K562 (cell line): ENCODE measurements at regions not wholly inside any gene's neighbourhood (a gene's known extent, or its start where the extent isn't known, plus 50 kb on each side); places are given as distances from the start of the nearest gene placed in this dataset.

Experiments used
- ATAC-seq: fragments of 200-7000 bp; cut with Tn5 transposase; 3 replicates; pipeline ENCODE4 v1.9.1; 2020; ENCODE audit warnings: moderate library complexity
- BruUV-seq: library from RNA; stranded (reverse); fragments of 400-500 nt; replicated peaks from 2 replicates; lab custom pipeline; 2021; lab: Mats Ljungman, UMichigan
- CTCF ChIA-PET: fragments of 300-600 bp; formaldehyde crosslinking; extraction: SDS; loops from one replicate; lab custom pipeline; 2021; ENCODE audit warnings: low intra/inter-chr PET ratio; lab: Yijun Ruan, JAX
- POLR2A ChIA-PET: fragments of 300-600, 350-650 bp; sonication (Branson Sonifier 250); formaldehyde crosslinking; extraction: SDS; loops from one replicate; lab custom pipeline; 2021; ENCODE audit warnings: antibody characterized with exemption, inconsistent platforms; lab: Yijun Ruan, JAX
- DNase-seq, 4 experiments: peaks; one replicate each; pipeline versions ENCODE4 v3.0.0 to v3.0.0-alpha.2; 2011 to 2018; ENCODE audit warnings: low spot score in 3 of 4, mixed read lengths in 3 of 4; ENCODE audit errors: extremely low read depth in 1 of 4
- FAIRE-seq: peaks from 2 replicates; lab custom pipeline; 2011; peaks lifted over from hg19 to GRCh38; lab: Jason Lieb, UNC
- H2AFZ ChIP-seq: 2 replicates; pipeline ENCODE4 v1.6.0; 2011; ENCODE audit warnings: low read depth, low read length, control low read depth, inconsistent platforms
- H3K27ac ChIP-seq: fragments of 200-600 bp; 3 replicates; pipeline ENCODE4 v1.8.0; 2011; ENCODE audit warnings: low read depth, mild to moderate bottlenecking, control low read depth, inconsistent platforms, low read length, moderate library complexity, mixed read lengths; ENCODE audit errors: extremely low read depth
- H3K27me3 ChIP-seq, 2 experiments: fragments of 300-600 bp in 1 of 2; 2 replicates in 1 of 2; 3 replicates in 1 of 2; pipeline versions ENCODE4 v1.6.0 to v1.8.0; 2011; ENCODE audit warnings: inconsistent platforms in 2 of 2, low read length in 2 of 2, mild to moderate bottlenecking in 1 of 2, mixed read lengths in 1 of 2, moderate library complexity in 1 of 2; ENCODE audit not compliant: control insufficient read depth in 2 of 2, insufficient read depth in 2 of 2
- H3K36me3 ChIP-seq: fragments of 300-600 bp; 3 replicates; pipeline ENCODE4 v1.8.0; 2011; ENCODE audit warnings: mild to moderate bottlenecking, low read length, inconsistent platforms; ENCODE audit not compliant: control insufficient read depth, insufficient read depth
- H3K4me1 ChIP-seq, 2 experiments: fragments of 200-600 bp in 1 of 2; replicated peaks in 1 of 2; 2 replicates in 1 of 2; 3 replicates in 1 of 2; pipeline versions ENCODE4 v1.5.1 to v1.8.0; 2011; ENCODE audit warnings: inconsistent platforms in 2 of 2, low read length in 2 of 2, mild to moderate bottlenecking in 1 of 2, mixed read lengths in 1 of 2, moderate library complexity in 1 of 2; ENCODE audit not compliant: control insufficient read depth in 2 of 2, insufficient read depth in 2 of 2
- H3K4me2 ChIP-seq: 2 replicates; pipeline ENCODE4 v1.6.1; 2011; ENCODE audit warnings: low read length, control low read depth, inconsistent platforms, mixed read lengths; ENCODE audit not compliant: insufficient read depth
- H3K4me3 ChIP-seq: fragments of 200-600 bp; sonication (generic), shearing (Covaris generic); 2 replicates; pipeline ENCODE4 v1.5.1; 2016; ENCODE audit warnings: control low read depth, inconsistent platforms
- H3K79me2 ChIP-seq: fragments of 200-600 bp; 3 replicates; pipeline ENCODE4 v1.8.0; 2011; ENCODE audit warnings: low read length, inconsistent platforms; ENCODE audit not compliant: control insufficient read depth, insufficient read depth
- H3K9ac ChIP-seq, 2 experiments: 2 replicates each; pipeline versions ENCODE4 v1.6.0 to v1.6.1; 2011; ENCODE audit warnings: low read depth in 2 of 2, low read length in 2 of 2, control low read depth in 1 of 2, inconsistent platforms in 1 of 2, mild to moderate bottlenecking in 1 of 2, mixed read lengths in 1 of 2; ENCODE audit not compliant: insufficient read depth in 1 of 2
- H3K9me1 ChIP-seq: one replicate; pipeline ENCODE4 v1.6.0; 2011; ENCODE audit warnings: inconsistent platforms, mild to moderate bottlenecking, low read length, moderate library complexity; ENCODE audit not compliant: control insufficient read depth, insufficient read depth
- H3K9me3 ChIP-seq: replicated peaks from 2 replicates; pipeline ENCODE4 v1.5.1; 2011; ENCODE audit warnings: low read depth, low read length, inconsistent platforms; ENCODE audit not compliant: control insufficient read depth, insufficient read depth
- H4K20me1 ChIP-seq: replicated peaks from 2 replicates; pipeline ENCODE4 v1.6.1; 2011; ENCODE audit warnings: low read length, inconsistent platforms, mixed read lengths; ENCODE audit not compliant: control insufficient read depth, insufficient read depth
- CTCF ChIP-seq, 3 experiments: IDR thresholded peaks in 2 of 3; conservative IDR thresholded peaks in 1 of 3; 2 replicates each; pipeline ENCODE4 v1.5.1; 2011 to 2012; ENCODE audit warnings: low read length in 3 of 3, mild to moderate bottlenecking in 3 of 3, control low read depth in 2 of 3, improper control_type of control experiment in 1 of 3, inconsistent platforms in 1 of 3, low read depth in 1 of 3, mixed read lengths in 1 of 3, moderate library complexity in 1 of 3; ENCODE audit not compliant: insufficient read depth in 2 of 3
- RAD21 ChIP-seq, 2 experiments: fragments of 250-450 bp in 1 of 2; fragments of 450-650 bp in 1 of 2; sonication (Bioruptor Pico) in 1 of 2; formaldehyde crosslinking in 1 of 2; IDR thresholded peaks in 1 of 2; conservative IDR thresholded peaks in 1 of 2; 2 replicates each; pipeline versions ENCODE4 v1.4.0 to v1.8.0; 2020 to 2022; ENCODE audit warnings: mild to moderate bottlenecking in 2 of 2, moderate library complexity in 1 of 2
- SMAD4 ChIP-seq: fragments of 250-450 bp; sonication (Bioruptor Pico); conservative IDR thresholded peaks from 2 replicates; pipeline ENCODE4 v1.8.0; 2021; ENCODE audit warnings: inconsistent platforms, mild to moderate bottlenecking, moderate library complexity
- SMC3 ChIP-seq: conservative IDR thresholded peaks from 2 replicates; pipeline ENCODE4 v1.6.1; 2011; ENCODE audit warnings: low read depth, low read length, improper control_type of control experiment; ENCODE audit not compliant: insufficient read depth
- WGBS: fragments of 100-300 bp; shearing (Covaris generic); methylation state at CpG from one replicate; pipeline ENCODE4 v1.1.6; 2016; ENCODE audit warnings: low coverage, mixed read lengths; ENCODE audit not compliant: insufficient coverage; ENCODE audit errors: missing lambda C conversion rate; 5-methylcytosine and 5-hydroxymethylcytosine counted together
- in situ Hi-C: fragments of 300-500 bp; cut with MboI; formaldehyde crosslinking; loops from 4 replicates; pipeline ENCODE4 v1.15.0; 2018; ENCODE audit warnings: inconsistent platforms, mixed read lengths
- intact Hi-C: fragments of 100-400 bp; cut with micrococcal nuclease; formaldehyde crosslinking; loops from 2 replicates; pipeline ENCODE4 v1.14.2; 2022

DNA sequence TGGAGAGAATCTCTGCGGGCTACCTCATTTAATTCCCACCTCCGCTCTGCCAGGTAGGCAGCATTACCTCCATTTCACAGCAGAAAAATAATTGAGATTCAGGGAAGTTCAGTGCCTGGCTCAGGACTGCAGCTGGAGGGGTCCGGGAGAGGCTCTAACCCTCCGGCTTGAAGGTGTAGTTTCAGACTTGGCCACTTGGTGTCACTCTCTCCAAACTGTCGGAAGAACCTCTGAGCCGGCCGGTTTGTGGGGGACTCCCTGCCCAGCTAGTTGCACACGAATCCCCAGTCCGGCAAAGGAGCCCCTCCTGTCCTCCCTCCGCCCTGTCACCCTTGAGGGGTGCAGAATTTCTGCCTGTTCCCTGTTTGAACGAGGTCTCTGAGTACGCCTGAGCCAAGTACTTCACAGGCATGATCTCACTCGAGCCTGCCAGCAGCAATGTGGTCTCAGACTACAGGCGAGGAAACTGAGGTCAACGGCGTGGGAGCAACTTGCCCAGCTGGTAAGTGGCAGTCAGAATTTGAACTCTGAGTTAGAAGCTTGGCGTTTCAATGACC is 144.7 kb upstream of the ZNF716 start:
- peak; percentile 75 for ATAC-seq
- CTCF ChIA-PET, result no interaction called here
- Histone ChIP-seq H3K27me3 (no peaks in the 10 kb centered on the region), H3K4me1 (no peaks in the 10 kb centered on the region), H2AFZ (no peak overlapping the region), H4K20me1 (no peaks in the 10 kb centered on the region), H3K36me3 (no peaks in the 10 kb centered on the region), H3K27ac (no peak overlapping the region), H3K9me1 (no peaks in the 10 kb centered on the region), H3K4me3 (no peak overlapping the region), H3K9ac (no peak overlapping the region), H3K79me2 (no peaks in the 10 kb centered on the region), H3K4me2 (no peak overlapping the region), H3K9me3 (no peaks in the 10 kb centered on the region)
- DNase-seq, result peak; percentile 4 to 37 (median 16)
- intact Hi-C loops, result no loop called here
- 5% methylated on average over 12 of the region's 17 CpGs for WGBS
- peak; percentile 93 for FAIRE-seq
- no TSS peak for BruUV-seq
- TF ChIP-seq RAD21 (CRISPR knock-in tag; conservative IDR thresholded peaks at IDR 0.05 in 1 of 2, IDR thresholded peaks at IDR 0.05 in 1 of 2), result peak in 1 of 2 experiments; percentile 20; a peak in 1 of 4 replicates
- TF ChIP-seq SMAD4, result no peak
- 0 out of 2 replicates have a peak, but pooled peaks have one; percentile 22 for TF ChIP-seq SMC3
- peak in 2 of 3 experiments; percentile 21 to 52; a peak in 2 of 6 replicates for TF ChIP-seq CTCF (IDR thresholded peaks at IDR 0.05 in 2 of 3, conservative IDR thresholded peaks at IDR 0.05 in 1 of 3; ENCODE audit: insufficient read depth in 2 of 3, low read depth in 1 of 3, low read length in 3 of 3)
- POLR2A ChIA-PET, result no interaction called here
- in situ Hi-C loops, result no loop called here
